ENCODE measurements at regions not wholly inside any gene's neighbourhood (a gene's known extent, or its start where the extent isn't known, plus 50 kb on each side); places are given as distances from the start of the nearest gene placed in this dataset.

GRCh38 chr12:45587877-45588533 lies 141.5 kb upstream of the ARID2 start:
- no peak for DNase-seq

GRCh38 chr12:45590646-45591045 lies 138.9 kb upstream of the ARID2 start:
- no peak for DNase-seq

- no peak for DNase-seq
Observed at GRCh38 chr12:45591635-45592034, 137.9 kb upstream of the ARID2 start.

DNA sequence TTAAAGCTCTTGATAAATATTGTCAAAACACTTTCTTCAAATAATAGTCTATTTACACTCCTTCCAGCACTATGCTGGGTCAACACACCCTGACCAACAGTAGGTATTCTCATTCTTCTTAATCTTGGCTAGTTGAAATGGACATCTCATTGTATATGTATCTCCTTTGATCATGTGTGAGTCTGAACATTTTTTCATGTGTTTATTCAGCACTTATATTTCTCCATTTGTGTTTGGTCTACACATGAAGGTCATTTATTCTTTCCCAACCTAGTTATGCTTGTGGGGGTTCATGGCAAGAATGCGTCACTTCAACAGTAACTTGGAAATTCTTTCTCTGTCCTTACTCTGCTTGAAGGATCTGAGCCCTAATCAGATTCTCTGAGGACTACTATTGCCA lies 133.1 kb upstream of the ARID2 start:
- no peak for DNase-seq

DNA sequence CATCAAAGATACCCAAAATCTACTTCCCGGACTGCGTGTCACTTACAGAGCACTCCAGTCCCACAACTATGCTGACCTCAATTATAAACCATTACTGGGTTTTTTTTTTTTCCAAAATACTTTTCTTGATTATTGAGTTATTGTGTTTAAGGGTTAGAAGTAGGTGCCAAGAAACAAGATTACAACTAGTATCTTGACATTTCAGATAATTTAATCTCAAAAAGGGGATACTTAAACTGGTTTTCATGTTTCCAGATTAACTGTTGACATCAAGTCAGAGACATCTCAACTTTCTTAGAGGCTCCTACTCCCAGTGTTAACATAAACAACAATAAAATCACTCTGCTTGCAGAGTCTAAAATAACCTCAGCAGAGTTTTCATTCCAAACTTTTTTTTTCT lies 131.2 kb upstream of the ARID2 start:
- DNase-seq, result no peak

DNA sequence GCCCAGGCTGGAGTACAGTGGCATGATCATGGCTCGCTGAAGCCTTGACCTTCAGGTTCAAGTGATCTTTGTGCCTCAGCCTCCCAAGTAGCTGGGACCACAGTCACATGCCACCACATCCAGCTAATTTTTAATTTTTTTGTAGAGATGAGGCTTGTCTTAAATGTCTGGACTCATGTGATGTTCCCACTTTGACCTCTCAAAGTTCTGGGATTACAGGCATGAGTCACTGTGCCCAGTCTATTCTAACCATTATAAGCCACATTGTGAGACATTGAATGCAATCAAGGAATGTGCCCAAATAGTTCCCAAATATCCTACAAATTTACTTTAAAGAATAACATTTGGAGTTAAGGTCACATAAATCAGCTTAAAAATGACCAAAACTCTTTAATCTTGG lies 130.7 kb upstream of the ARID2 start:
- no peak for DNase-seq

GRCh38 chr12:45599196-45599595 lies 130.3 kb upstream of the ARID2 start:
- no peak for DNase-seq

DNA sequence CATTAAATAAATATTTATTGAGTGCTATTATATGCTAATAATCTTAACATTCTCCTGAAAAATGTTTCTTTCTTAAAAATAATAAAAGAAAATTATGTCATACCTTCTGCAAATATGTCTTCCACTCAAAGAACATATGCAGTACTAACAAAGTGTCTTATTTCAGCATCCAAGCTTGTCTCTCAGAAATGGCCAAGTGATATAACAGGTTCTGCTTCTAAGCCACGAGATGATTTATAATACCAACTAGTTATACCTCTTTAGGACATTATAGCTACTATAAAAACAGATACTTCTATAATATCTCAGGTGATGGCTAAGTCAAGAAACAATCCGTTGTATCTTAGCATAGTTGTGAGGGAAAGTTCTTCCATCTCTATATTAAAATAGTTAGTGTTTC lies 128.1 kb upstream of the ARID2 start:
- DNase-seq, result no peak

- DNase-seq, result no peak
Observed at GRCh38 chr12:45601888-45602287, 127.6 kb upstream of the ARID2 start.

- no peak for DNase-seq
Observed at GRCh38 chr12:45605624-45606023, 123.9 kb upstream of the ARID2 start.

DNA sequence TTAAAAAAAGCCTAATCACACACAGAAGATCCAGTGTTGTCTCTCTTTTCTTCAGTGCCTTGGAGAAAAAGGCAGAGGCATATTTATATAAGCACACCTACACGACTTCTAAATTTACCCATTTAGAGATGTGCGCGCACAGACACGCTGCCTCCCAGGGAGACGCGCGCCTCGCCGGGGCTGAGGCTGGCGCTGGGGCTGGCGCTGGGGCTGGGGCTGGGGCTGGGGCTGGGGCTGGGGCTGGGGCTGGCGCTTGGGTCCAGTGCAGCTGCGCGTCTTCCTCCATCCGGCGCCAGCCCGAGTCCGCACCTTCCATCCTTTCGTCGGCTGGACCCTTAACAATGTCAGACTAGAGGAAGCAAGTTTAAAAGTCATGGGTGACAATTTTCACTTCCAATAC lies 118.4 kb upstream of the ARID2 start:
- DNase-seq, result no peak

- no peak for DNase-seq
Observed at GRCh38 chr12:45611495-45611894, 118.0 kb upstream of the ARID2 start.

DNA sequence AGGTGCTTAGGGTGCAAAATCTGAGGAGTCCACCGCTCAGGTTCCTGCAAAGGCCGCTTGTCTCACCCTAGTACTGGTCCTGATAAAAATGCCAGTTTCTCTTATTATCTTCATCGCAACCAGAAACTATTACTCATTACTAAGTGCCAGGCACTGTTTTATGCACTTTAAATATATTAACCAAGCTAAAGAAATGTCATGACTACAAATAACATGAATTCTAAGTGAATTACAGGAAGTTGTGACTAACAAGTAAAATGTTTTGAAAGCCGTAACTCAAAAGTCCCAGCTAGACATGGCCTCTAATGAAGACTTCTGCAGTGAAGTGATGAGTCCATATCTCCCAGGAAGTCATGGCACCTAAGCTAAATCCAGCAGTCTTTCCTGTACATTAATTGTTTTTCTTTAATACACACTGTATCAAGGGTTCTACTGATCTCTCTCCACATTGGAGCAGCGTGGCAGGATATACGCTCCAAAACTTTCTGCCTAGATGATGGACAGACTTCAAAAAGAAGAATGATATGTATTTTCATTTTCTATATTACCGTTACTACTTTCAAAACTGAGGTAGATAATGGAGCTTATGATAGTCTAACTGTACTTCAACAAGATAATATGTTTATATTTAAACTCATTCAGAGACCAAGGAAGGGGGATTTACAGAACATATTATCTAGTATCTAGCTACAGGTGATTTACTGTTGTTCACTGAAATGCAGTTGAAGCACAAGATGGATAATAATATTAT lies 117.3 kb upstream of the ARID2 start:
- DNase-seq, result peak in 1 of 5 donors; percentile 16

DNA sequence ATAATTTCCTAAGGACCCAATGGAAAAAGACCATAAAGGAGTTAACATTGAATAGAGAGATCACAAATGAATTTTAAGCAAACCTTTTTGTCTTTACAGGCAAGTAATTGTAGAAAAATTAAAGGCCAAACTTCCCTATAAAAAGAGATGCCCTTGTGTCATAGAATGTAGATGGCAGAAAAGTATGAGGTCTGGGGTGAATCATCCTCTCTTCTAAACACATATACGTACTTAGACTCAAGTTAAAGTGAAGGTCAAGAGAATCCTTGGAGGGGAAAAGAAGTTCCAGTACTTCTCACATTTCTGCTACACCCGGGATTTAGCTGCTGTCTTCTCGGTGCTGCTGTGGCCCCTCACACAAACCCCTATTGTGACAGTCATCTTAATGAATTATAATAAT lies 116.2 kb upstream of the ARID2 start:
- DNase-seq, result no peak

DNA sequence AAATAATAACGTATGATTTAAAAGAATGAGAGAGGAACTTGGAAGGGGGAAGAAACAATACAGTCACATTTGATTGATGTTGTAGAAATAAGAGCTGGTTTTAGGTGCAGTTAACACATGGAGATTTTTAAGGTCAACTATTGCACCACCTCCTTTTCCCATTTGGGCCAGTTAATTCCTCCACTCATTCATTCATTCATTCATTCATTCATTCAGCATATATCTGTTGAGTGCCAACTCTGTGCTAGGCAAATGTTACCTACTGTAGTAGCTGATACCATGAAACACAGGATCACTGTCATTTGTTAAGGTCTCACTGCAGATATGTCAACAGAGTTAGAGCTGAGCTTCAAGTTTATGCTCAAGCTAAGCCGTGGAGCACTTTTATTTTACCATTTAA lies 115.7 kb upstream of the ARID2 start:
- no peak for DNase-seq

GRCh38 chr12:45615268-45615667 lies 114.2 kb upstream of the ARID2 start:
- DNase-seq, result no peak

GRCh38 chr12:45619736-45620135 lies 109.8 kb upstream of the ARID2 start:
- DNase-seq, result no peak

DNA sequence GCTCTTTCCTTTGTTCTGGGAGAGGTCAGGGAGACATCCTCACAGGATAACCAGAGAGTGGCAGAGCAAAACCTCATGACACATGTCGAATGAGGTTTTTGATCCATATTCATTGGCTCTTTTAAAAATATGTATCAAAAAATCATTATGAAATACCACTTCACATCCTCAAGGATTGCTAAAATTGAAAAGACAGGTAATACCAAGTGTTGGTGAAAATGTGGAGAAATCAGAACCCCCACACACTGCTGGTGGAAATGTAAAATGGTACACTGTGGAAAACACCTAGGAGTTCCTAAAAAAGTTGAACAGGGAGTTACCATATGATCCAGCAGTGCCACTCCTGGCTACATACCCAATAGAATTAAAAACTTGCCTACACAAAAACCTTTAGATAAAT lies 107.8 kb upstream of the ARID2 start:
- DNase-seq, result no peak

GRCh38 chr12:45622210-45622937 lies 107.1 kb upstream of the ARID2 start:
- DNase-seq, result no peak

DNA sequence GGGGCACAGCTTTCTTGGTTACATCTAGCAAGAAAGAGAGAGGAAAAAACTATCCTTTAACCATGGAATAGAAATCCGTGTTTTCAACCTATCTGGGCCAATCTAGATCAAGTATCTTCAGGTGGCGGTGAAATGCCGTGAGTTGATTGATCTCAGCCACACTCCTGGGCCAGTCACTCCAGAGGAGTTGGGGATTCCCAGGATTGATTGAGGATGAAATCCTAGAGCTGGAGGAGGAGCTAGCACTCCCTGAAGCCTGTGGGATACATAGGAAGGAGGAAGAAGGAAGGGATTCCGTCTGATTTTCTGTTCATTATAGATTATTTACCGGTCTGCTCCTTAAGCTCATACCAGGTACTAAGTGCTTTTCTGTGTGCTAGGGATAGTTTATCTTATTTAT lies 106.3 kb upstream of the ARID2 start:
- DNase-seq, result no peak

GRCh38 chr12:45623940-45624339 lies 105.6 kb upstream of the ARID2 start:
- no peak for DNase-seq

GRCh38 chr12:45626965-45627364 lies 102.5 kb upstream of the ARID2 start:
- no peak for DNase-seq

DNA sequence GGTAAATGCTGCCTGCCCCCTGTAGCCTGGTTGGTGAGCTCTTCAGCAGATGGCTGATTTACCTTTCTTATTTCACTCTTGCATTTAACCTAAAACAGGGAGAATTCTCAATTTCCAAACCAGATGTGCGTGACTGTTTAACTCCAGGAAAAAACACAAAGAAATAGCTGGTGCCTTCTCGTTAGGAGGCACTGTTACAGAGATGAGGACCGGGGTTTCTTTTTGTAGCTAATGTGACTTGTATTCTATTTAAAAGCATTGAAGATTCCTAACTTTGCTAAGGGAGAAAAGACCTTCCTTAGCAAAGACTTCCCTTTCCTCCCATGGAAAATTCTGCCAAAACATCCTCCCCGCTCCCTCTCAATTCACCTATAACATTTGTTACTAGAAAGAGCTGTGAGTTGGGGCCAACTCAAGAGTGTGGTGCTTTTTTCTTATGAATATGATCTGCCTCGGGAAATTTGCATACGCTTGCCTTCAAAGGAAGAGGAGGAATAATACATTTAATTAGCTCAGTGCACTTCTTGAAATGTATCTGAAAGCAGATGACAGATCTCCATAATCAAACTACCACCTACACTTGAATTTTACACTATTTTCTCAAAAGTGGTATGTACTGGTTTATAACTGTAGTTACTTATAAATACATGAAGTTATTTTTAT lies 102.0 kb upstream of the ARID2 start:
- no peak for DNase-seq

GRCh38 chr12:45629292-45629691 lies 100.2 kb upstream of the ARID2 start:
- no peak for DNase-seq
